IMR-90 (cell line): ENCODE measurements at regions not wholly inside any gene's neighbourhood (a gene's known extent, or its start where the extent isn't known, plus 50 kb on each side); places are given as distances from the start of the nearest gene placed in this dataset.

Experiments
- ATAC-seq: fragments of 200-7000 bp; cut with Tn5 transposase; 2 replicates; pipeline ENCODE4 v1.9.1; 2020; ENCODE audit warnings: low read depth, mild to moderate bottlenecking, moderate library complexity
- BruUV-seq: library from RNA; stranded (reverse); fragments of 400-500 nt; replicated peaks from 2 replicates; lab custom pipeline; 2021; lab: Mats Ljungman, UMichigan
- CTCF ChIA-PET: fragments of 300-600 bp; formaldehyde crosslinking; extraction: SDS; loops from one replicate; lab custom pipeline; 2021; ENCODE audit warnings: antibody characterized with exemption; lab: Yijun Ruan, JAX
- POLR2A ChIA-PET: fragments of 300-600 bp; sonication (Branson Sonifier 250); formaldehyde crosslinking; loops from one replicate; lab custom pipeline; 2022; ENCODE audit warnings: antibody characterized with exemption; ENCODE audit not compliant: unreplicated experiment; lab: Charles Lee
- DNase-seq: peaks from one replicate; pipeline ENCODE4 v3.0.0; 2013
- H2AFZ ChIP-seq: replicated peaks from 2 replicates; pipeline ENCODE3; 2013; ENCODE audit warnings: low read length, mild to moderate bottlenecking; ENCODE audit not compliant: poor library complexity
- H2AK5ac ChIP-seq: 2 replicates; pipeline ENCODE4 v1.6.1; 2013; ENCODE audit warnings: low read depth, low read length, inconsistent platforms
- H2AK9ac ChIP-seq: replicated peaks from 2 replicates; pipeline ENCODE3; 2013; ENCODE audit warnings: mild to moderate bottlenecking, low read depth, low read length, moderate library complexity; ENCODE audit not compliant: poor library complexity
- H2BK120ac ChIP-seq: 2 replicates; pipeline ENCODE4 v1.6.1; 2013; ENCODE audit warnings: low read depth, low read length, inconsistent platforms
- H2BK15ac ChIP-seq: 3 replicates; pipeline ENCODE4 v1.6.1; 2013; ENCODE audit warnings: low read depth, low read length, inconsistent platforms
- H2BK20ac ChIP-seq: 2 replicates; pipeline ENCODE4 v1.6.1; 2013; ENCODE audit warnings: low read depth, mild to moderate bottlenecking, inconsistent platforms, low read length, moderate library complexity
- H2BK5ac ChIP-seq: 2 replicates; pipeline ENCODE4 v1.6.1; 2013; ENCODE audit warnings: mild to moderate bottlenecking, low read depth, low read length, inconsistent platforms; ENCODE audit not compliant: poor library complexity, severe bottlenecking
- H3K14ac ChIP-seq: replicated peaks from 2 replicates; pipeline ENCODE4 v1.6.1; 2013; ENCODE audit warnings: low read depth, low read length, inconsistent platforms
- H3K18ac ChIP-seq: 2 replicates; pipeline ENCODE4 v1.6.1; 2013; ENCODE audit warnings: low read depth, low read length, control low read depth
- H3K23ac ChIP-seq: 2 replicates; pipeline ENCODE4 v1.6.1; 2013; ENCODE audit warnings: low read depth, low read length, inconsistent platforms
- H3K27ac ChIP-seq: 2 replicates; pipeline ENCODE4 v1.5.1; 2013; ENCODE audit warnings: mild to moderate bottlenecking, control low read depth, low read length; ENCODE audit not compliant: insufficient read depth
- H3K27me3 ChIP-seq: 2 replicates; pipeline ENCODE4 v1.6.1; 2013; ENCODE audit warnings: low read length; ENCODE audit not compliant: control insufficient read depth, insufficient read depth
- H3K36me3 ChIP-seq: 2 replicates; pipeline ENCODE4 v1.6.1; 2013; ENCODE audit warnings: low read length, mixed read lengths; ENCODE audit not compliant: control insufficient read depth, insufficient read depth
- H3K4ac ChIP-seq: 2 replicates; pipeline ENCODE4 v1.6.1; 2013; ENCODE audit warnings: low read depth, low read length, inconsistent platforms
- H3K4me1 ChIP-seq: 2 replicates; pipeline ENCODE4 v1.6.1; 2013; ENCODE audit warnings: low read length, mixed read lengths; ENCODE audit not compliant: control insufficient read depth, insufficient read depth
- H3K4me2 ChIP-seq: 2 replicates; pipeline ENCODE4 v1.6.1; 2013; ENCODE audit warnings: low read depth, mild to moderate bottlenecking, control low read depth, low read length, moderate library complexity
- H3K4me3 ChIP-seq: 2 replicates; pipeline ENCODE4 v1.5.1; 2013; ENCODE audit warnings: low read depth, mild to moderate bottlenecking, control low read depth, low read length, moderate library complexity; ENCODE audit not compliant: insufficient read depth
- H3K56ac ChIP-seq: 2 replicates; pipeline ENCODE4 v1.6.1; 2013; ENCODE audit warnings: low read length, inconsistent platforms; ENCODE audit not compliant: insufficient read depth; ENCODE audit errors: extremely low read depth
- H3K79me1 ChIP-seq, 2 experiments: 2 replicates each; pipeline ENCODE4 v1.6.1; 2013; ENCODE audit warnings: low read length in 2 of 2, inconsistent platforms in 1 of 2, low read depth in 1 of 2
- H3K9ac ChIP-seq: 2 replicates; pipeline ENCODE4 v1.6.1; 2013; ENCODE audit warnings: low read depth, low read length, control low read depth
- H3K9me1 ChIP-seq: 2 replicates; pipeline ENCODE4 v1.6.1; 2013; ENCODE audit warnings: low read length, inconsistent platforms; ENCODE audit not compliant: insufficient read depth
- H3K9me3 ChIP-seq: 2 replicates; pipeline ENCODE4 v1.6.1; 2013; ENCODE audit warnings: low read length; ENCODE audit not compliant: control insufficient read depth, insufficient read depth
- H4K20me1 ChIP-seq: 2 replicates; pipeline ENCODE4 v1.6.1; 2013; ENCODE audit warnings: low read length, inconsistent platforms; ENCODE audit not compliant: insufficient read depth
- H4K5ac ChIP-seq: 2 replicates; pipeline ENCODE4 v1.6.1; 2013; ENCODE audit warnings: mild to moderate bottlenecking, low read depth, low read length, control low read depth
- H4K8ac ChIP-seq, 2 experiments: 2 replicates each; pipeline ENCODE4 v1.6.1; 2013; ENCODE audit warnings: low read depth in 2 of 2, low read length in 2 of 2, control low read depth in 1 of 2, inconsistent platforms in 1 of 2
- H4K91ac ChIP-seq: 2 replicates; pipeline ENCODE4 v1.6.1; 2013; ENCODE audit warnings: low read depth, low read length, inconsistent platforms; ENCODE audit not compliant: insufficient read depth
- BHLHE40 ChIP-seq: fragments of 150-350 bp; IDR thresholded peaks from 2 replicates; pipeline ENCODE4 v1.6.1; 2016; ENCODE audit warnings: mild to moderate bottlenecking, low read depth, low read length
- RAD21 ChIP-seq: IDR thresholded peaks from 2 replicates; pipeline ENCODE4 v1.6.1; 2012; ENCODE audit warnings: low read length, improper control_type of control experiment
- WGBS, 2 experiments: methylation state at CpG; one replicate each; pipeline versions ENCODE4 v1.1.5 to v1.1.7; 2013; ENCODE audit warnings: missing lambda C conversion rate in 2 of 2; ENCODE audit not compliant: insufficient read length in 1 of 2; ENCODE audit errors: extremely low coverage in 2 of 2; 5-methylcytosine and 5-hydroxymethylcytosine counted together
- dilution Hi-C: fragments of 300-500 bp; cut with HindIII; formaldehyde crosslinking; loops from one replicate; pipeline ENCODE4 v1.14.3; 2018; ENCODE audit warnings: low sequenced_read_pairs; ENCODE audit not compliant: unreplicated experiment
- in situ Hi-C: fragments of 300-500 bp; cut with MboI; formaldehyde crosslinking; loops from 3 replicates; pipeline ENCODE4 v1.14.3; 2019; ENCODE audit warnings: low sequenced_read_pairs, inconsistent platforms, mixed read lengths
- intact Hi-C: fragments of 100-400 bp; cut with micrococcal nuclease; formaldehyde crosslinking; loops from 2 replicates; pipeline ENCODE4 v1.10.0; 2022
- TF ChIP-seq, protein P1 (sequence below): conservative IDR thresholded peaks from 2 replicates; pipeline ENCODE4 v1.5.1; 2012; ENCODE audit warnings: mild to moderate bottlenecking, low read depth, low read length, improper control_type of control experiment

DNA sequence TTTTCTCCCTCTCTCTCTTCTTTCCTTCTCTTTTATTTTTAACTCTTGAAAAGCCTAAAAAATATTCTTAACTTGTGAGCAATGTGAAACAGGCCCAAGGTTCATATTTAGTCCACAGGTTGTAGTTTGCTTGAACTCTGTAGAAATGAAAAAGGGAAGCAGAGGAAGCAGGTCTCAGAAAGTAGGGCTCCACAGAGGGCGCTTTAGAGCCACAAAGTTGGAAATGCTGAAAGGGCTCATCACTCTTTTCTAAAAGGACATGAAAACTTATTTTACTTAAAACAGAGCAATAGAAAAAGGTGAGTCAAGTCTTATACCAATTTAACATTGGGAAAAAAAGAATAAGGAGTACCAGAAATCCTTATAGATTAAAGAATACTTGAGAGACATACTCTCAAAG is 247.0 kb downstream of the USP25 start:
- Histone ChIP-seq H3K9me1 (no peaks in the 10 kb centered on the region), H3K4me2 (no peak overlapping the region), H3K4me3 (no peak overlapping the region), H3K14ac (no peak overlapping the region), H3K56ac (no peak overlapping the region), H3K4ac (no peak overlapping the region), H2AK9ac (no peak overlapping the region), H3K27ac (no peak overlapping the region), H3K27me3 (no peaks in the 10 kb centered on the region), H2AFZ (no peak overlapping the region), H4K20me1 (no peaks in the 10 kb centered on the region), H3K79me1 (no peaks in the 10 kb centered on the region), H3K9ac (no peak overlapping the region), H2AK5ac (no peak overlapping the region), H3K9me3 (no peaks in the 10 kb centered on the region), H2BK20ac (no peak overlapping the region), H3K23ac (no peak overlapping the region), H4K5ac (no peak overlapping the region), H4K8ac (no peak overlapping the region), H2BK120ac (no peak overlapping the region), H2BK5ac (no peak overlapping the region), H3K4me1 (no peaks in the 10 kb centered on the region), H2BK15ac (no peak overlapping the region), H3K18ac (no peak overlapping the region), H3K36me3 (no peaks in the 10 kb centered on the region), H4K91ac (no peak overlapping the region)
- ChIA-PET POLR2A (no interaction called here), CTCF (interaction anchor here (1.1 kb wide), 2 partner anchors 45 to 355 kb away, joined by 3 read pairs; no protein-coding TSS in a partner anchor)
- dilution Hi-C loops (no loop called here), intact Hi-C loops (no loop called here), in situ Hi-C loops (no loop called here)
- TF ChIP-seq, protein P1, sequence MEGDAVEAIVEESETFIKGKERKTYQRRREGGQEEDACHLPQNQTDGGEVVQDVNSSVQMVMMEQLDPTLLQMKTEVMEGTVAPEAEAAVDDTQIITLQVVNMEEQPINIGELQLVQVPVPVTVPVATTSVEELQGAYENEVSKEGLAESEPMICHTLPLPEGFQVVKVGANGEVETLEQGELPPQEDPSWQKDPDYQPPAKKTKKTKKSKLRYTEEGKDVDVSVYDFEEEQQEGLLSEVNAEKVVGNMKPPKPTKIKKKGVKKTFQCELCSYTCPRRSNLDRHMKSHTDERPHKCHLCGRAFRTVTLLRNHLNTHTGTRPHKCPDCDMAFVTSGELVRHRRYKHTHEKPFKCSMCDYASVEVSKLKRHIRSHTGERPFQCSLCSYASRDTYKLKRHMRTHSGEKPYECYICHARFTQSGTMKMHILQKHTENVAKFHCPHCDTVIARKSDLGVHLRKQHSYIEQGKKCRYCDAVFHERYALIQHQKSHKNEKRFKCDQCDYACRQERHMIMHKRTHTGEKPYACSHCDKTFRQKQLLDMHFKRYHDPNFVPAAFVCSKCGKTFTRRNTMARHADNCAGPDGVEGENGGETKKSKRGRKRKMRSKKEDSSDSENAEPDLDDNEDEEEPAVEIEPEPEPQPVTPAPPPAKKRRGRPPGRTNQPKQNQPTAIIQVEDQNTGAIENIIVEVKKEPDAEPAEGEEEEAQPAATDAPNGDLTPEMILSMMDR = peak; percentile 28
- no peak for TF ChIP-seq BHLHE40
- TF ChIP-seq RAD21 = 0 out of 2 replicates have a peak, but pooled peaks have one; percentile 18
- ATAC-seq (no peak), DNase-seq (no peak)
- no TSS peak for BruUV-seq
- no CpG with 5 or more reads among the region's 1 CpG for WGBS, 2 experiments
